Ammon's horn (tissue), 1 donor: ENCODE measurements at regions not wholly inside any gene's neighbourhood (a gene's known extent, or its start where the extent isn't known, plus 50 kb on each side); places are given as distances from the start of the nearest gene placed in this dataset.

Experiments
- DNase-seq: peaks from one replicate; pipeline ENCODE4 v3.0.0-alpha.2; 2016; ENCODE audit warnings: low spot score

DNA sequence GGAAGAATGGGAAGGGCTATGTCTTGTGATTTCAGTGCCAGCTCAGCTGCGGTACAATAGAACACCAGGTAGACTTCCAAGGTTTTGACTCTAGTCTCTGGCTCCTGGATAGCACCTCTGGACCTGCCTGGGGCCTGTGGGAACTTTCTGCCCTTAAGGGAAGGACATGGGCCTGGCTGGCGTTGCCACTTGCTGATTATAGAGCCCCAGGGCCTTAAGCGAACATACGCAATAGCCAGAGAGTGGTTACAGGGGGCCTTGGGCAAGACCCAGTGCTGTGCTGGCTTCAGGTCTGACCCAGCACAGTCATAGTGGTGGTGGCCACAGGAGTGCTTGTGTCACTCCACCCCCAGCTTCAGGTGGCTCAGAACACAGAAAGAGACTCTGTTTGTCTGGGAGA is 131.1 kb upstream of the COL21A1 start:
- DNase-seq, result no peak

GRCh38 chr6:56377295-56377694 is 129.9 kb upstream of the COL21A1 start:
- no peak for DNase-seq

DNA sequence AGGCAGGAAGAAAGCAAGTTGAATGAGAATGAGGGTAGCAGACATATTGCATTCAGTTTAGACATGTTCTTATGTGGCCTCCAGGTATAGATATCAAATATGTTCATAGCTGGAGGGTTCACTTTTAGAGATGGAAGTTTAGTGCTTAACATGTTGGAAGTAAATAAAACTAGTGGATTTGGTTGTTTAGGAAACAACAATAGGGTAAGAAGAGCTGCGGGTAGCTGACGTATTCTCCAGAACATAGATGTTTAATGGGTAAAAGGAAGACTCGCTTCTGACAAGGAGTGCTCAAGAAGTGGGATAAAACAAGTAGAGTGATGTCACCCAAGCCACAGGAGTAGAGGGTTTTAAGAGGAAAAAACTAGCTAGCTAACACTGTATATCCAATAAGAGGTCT is 128.4 kb upstream of the COL21A1 start:
- no peak for DNase-seq

- no peak for DNase-seq
Measured at GRCh38 chr6:56374841-56375369, 127.5 kb upstream of the COL21A1 start.

GRCh38 chr6:56372406-56372995 is 125.1 kb upstream of the COL21A1 start:
- DNase-seq, result no peak

GRCh38 chr6:56370561-56371211 is 123.3 kb upstream of the COL21A1 start:
- peak; percentile 73 for DNase-seq

DNA sequence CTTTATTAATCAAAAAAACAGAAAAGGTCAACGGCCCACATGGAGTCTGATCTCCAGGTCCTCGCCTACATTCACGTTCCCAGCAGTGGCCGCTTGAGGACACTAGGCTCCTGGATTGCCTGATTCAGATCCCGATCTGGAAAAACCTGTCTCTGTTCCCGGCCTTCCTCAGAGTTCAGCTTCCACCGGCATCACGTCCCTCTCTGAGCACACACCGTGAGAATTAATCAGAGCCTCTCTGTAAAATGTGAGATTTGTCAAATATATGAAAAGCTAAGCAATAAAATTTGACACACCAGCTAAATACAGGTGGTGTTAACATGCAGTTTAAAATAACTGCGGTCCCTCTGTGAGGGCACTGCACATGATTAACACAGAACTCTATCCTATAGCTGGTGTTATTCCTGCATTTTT is 122.8 kb upstream of the COL21A1 start:
- no peak for DNase-seq

- no peak for DNase-seq
Measured at GRCh38 chr6:56368491-56368890, 121.1 kb upstream of the COL21A1 start.

- no peak for DNase-seq
Measured at GRCh38 chr6:56366141-56366852, 118.9 kb upstream of the COL21A1 start.

GRCh38 chr6:56364827-56365339 is 117.5 kb upstream of the COL21A1 start:
- DNase-seq, result no peak

DNA sequence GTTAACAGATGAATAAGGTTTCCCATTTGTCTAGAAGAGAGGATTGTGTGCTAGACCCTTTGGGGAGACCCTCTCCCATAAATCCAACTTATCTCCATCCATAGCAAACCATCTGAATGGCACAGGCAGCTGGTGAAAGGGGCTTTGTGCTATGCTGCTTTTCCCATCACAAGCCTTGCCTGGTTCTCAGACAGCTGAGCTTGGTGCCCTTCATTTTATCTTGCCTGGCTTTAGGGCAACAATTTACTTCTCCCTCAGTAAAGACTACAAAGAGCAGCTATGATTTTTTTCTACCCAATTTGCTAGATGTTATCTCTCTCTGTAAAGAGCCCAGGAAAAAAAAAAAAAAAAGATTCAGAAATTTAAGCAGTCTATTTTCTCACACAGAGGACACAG is 117.0 kb upstream of the COL21A1 start:
- no peak for DNase-seq

DNA sequence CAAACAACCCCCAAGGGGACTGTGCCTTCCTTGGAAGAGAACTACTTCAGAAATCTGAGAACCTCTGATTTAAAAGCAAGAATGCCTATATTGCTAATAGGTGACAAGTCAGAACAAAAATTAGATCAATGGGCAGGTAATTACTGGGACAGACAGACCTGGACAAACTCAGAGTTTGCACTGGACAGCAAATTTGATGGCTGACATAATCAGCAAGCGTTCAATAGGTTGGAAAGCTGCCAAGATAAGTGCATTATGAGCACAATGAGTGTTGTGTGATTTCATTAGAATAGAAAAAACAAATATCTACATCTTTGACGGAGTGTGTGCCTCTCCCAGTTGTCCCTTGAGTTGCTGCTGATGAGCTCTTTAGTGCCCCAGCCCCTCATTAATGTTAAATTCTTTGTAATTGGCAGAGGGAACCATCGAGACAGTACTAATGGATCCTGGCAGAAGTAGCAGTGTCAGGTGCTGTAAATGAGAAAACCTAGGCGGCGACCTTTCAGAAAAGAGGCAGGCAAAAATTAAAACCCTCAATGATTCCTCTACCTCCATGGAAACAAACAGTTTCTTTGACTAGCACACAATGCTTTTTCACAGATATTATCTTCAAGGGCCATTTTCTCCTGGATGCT is 116.5 kb upstream of the COL21A1 start:
- DNase-seq, result no peak

- DNase-seq, result no peak
Measured at GRCh38 chr6:56361812-56362211, 114.4 kb upstream of the COL21A1 start.

GRCh38 chr6:56359201-56359899 is 112.0 kb upstream of the COL21A1 start:
- DNase-seq, result peak; percentile 84

GRCh38 chr6:56357616-56358373 is 110.4 kb upstream of the COL21A1 start:
- no peak for DNase-seq

- peak; percentile 32 for DNase-seq
Measured at GRCh38 chr6:56356426-56356825, 109.0 kb upstream of the COL21A1 start.

DNA sequence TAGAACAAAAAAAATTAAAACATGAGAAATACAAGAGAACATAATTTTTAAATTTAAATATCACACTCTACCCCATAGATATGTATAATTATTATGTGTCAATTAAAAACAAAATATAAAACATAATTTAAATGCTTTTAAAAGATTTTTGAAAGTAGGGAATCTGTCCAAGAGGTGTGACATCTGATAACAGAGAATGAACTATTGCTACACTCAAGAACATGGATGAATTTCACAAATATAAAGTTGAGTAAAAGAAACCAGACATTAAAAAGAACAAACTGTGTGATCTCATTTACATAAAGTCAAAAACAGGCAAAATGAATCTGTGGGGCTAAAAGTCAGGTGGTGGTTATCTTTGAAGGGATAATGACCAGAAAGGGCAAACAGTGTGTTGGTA is 106.5 kb upstream of the COL21A1 start:
- no peak for DNase-seq

GRCh38 chr6:56350628-56351260 is 103.4 kb upstream of the COL21A1 start:
- DNase-seq, result no peak

DNA sequence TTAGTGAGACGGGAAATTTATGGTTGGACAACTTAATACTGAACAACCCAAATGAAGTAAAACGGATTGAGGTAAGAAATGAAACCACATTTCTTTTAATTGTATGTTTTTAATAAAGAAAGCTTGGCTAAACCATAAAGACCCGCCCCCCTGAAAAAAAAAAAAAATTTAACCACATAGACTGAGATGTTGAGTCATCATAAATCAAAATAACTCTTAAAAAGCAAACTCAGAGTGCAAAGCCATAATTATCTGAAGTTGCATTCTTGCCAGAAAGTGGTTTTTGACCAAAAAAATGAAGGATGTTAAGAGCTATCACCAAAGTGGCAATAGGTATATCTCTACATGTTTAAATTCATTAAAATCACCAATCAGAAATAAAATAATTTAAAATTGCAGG is 101.8 kb upstream of the COL21A1 start:
- DNase-seq, result no peak

GRCh38 chr6:56348578-56348977 is 101.2 kb upstream of the COL21A1 start:
- DNase-seq, result no peak

- no peak for DNase-seq
Measured at GRCh38 chr6:56347526-56347925, 100.1 kb upstream of the COL21A1 start.
